Panc1 (cell line): ENCODE measurements at regions not wholly inside any gene's neighbourhood (a gene's known extent, or its start where the extent isn't known, plus 50 kb on each side); places are given as distances from the start of the nearest gene placed in this dataset.

Source experiments
- ATAC-seq: fragments of 200-7000 bp; cut with Tn5 transposase; 2 replicates; pipeline ENCODE4 v1.9.1; 2020; ENCODE audit warnings: mild to moderate bottlenecking, moderate library complexity
- BruUV-seq: library from RNA; stranded (reverse); fragments of 400-500 nt; replicated peaks from 2 replicates; lab custom pipeline; 2021; lab: Mats Ljungman, UMichigan
- CTCF ChIA-PET: fragments of 300-600 bp; sonication (Branson Sonifier 250); formaldehyde crosslinking; loops from one replicate; lab custom pipeline; 2022; ENCODE audit warnings: antibody characterized with exemption; lab: Charles Lee
- POLR2A ChIA-PET: fragments of 300-600 bp; sonication (Branson Sonifier 250); formaldehyde crosslinking; loops from one replicate; lab custom pipeline; 2022; ENCODE audit warnings: antibody characterized with exemption; lab: Charles Lee
- DNase-seq: peaks from one replicate; pipeline ENCODE4 v3.0.0-alpha.2; 2010; ENCODE audit warnings: low read depth, low spot score
- H3K27ac ChIP-seq: 2 replicates; pipeline ENCODE4 v1.5.1; 2011; ENCODE audit warnings: mild to moderate bottlenecking, low read length, inconsistent platforms
- H3K27me3 ChIP-seq: fragments of 200-500 bp; sonication (Bioruptor generic); 2 replicates; pipeline ENCODE4 v1.6.0; 2014; ENCODE audit warnings: low read length, inconsistent platforms; ENCODE audit not compliant: control insufficient read depth, insufficient read depth
- H3K36me3 ChIP-seq: fragments of 200-500 bp; sonication (Bioruptor generic); 2 replicates; pipeline ENCODE4 v1.5.1; 2014; ENCODE audit warnings: inconsistent platforms, mild to moderate bottlenecking, low read length, moderate library complexity; ENCODE audit not compliant: control insufficient read depth, insufficient read depth
- H3K4me1 ChIP-seq: 2 replicates; pipeline ENCODE4 v1.5.1; 2011; ENCODE audit warnings: inconsistent platforms, mild to moderate bottlenecking, low read length, moderate library complexity; ENCODE audit not compliant: control insufficient read depth, insufficient read depth
- H3K4me3 ChIP-seq, 2 experiments: 2 replicates each; pipeline ENCODE4 v1.5.1; 2011 to 2012; ENCODE audit warnings: low read depth in 2 of 2, low read length in 2 of 2, mild to moderate bottlenecking in 2 of 2, inconsistent platforms in 1 of 2, moderate library complexity in 1 of 2
- H3K9me3 ChIP-seq: fragments of 200-500 bp; sonication (Bioruptor generic); 2 replicates; pipeline ENCODE4 v1.5.1; 2014; ENCODE audit warnings: low read depth, mild to moderate bottlenecking, inconsistent platforms, low read length, moderate library complexity; ENCODE audit not compliant: control insufficient read depth, insufficient read depth
- POLR2AphosphoS5 ChIP-seq: IDR thresholded peaks from 2 replicates; pipeline ENCODE4 v1.6.1; 2012; ENCODE audit warnings: mild to moderate bottlenecking, low read depth, low read length, moderate library complexity
- REST ChIP-seq, 2 experiments: IDR thresholded peaks; 2 replicates each; pipeline ENCODE4 v1.6.1; 2011 to 2012; ENCODE audit warnings: low read depth in 2 of 2, control low read depth in 1 of 2, low read length in 1 of 2, mild to moderate bottlenecking in 1 of 2, moderate library complexity in 1 of 2; ENCODE audit not compliant: insufficient read depth in 1 of 2
- SIN3A ChIP-seq: IDR thresholded peaks from 2 replicates; pipeline ENCODE4 v1.6.1; 2012; ENCODE audit warnings: low read depth, mild to moderate bottlenecking, low read length, moderate library complexity, borderline replicate concordance; ENCODE audit not compliant: insufficient read depth
- TCF7L2 ChIP-seq: IDR thresholded peaks from 2 replicates; pipeline ENCODE4 v1.6.1; 2011; ENCODE audit warnings: mild to moderate bottlenecking, low read depth, low read length, inconsistent platforms
- in situ Hi-C: cut with HindIII; loops from 2 replicates; pipeline ENCODE4 v1.10.0; 2016; ENCODE audit warnings: low sequenced_read_pairs, low pct_unique_long_range_greater_than_20kb
- intact Hi-C: fragments of 100-400 bp; cut with micrococcal nuclease; formaldehyde crosslinking; loops from one replicate; pipeline ENCODE4 v1.10.0; 2022; ENCODE audit not compliant: unreplicated experiment
- TF ChIP-seq, protein P1 (sequence below): fragments of 450-650 bp; IDR thresholded peaks from 2 replicates; pipeline ENCODE4 v1.5.1; 2017; ENCODE audit warnings: mild to moderate bottlenecking

GRCh38 chr18:65288908-65289307 lies 461.9 kb upstream of the CDH7 start:
- DNase-seq (no peak), ATAC-seq (no peak)
- no peak overlapping the region for H3K27ac ChIP-seq
- CTCF ChIA-PET, result no interaction called here
- H3K36me3 ChIP-seq, result no peaks in the 10 kb centered on the region
- no peaks in the 10 kb centered on the region for H3K4me1 ChIP-seq
- H3K4me3 ChIP-seq, result no peak overlapping the region
- no peak for TF ChIP-seq REST (IDR thresholded peaks at IDR 0.05; ENCODE audit: insufficient read depth in 1 of 2, low read depth in 2 of 2, low read length in 1 of 2)
- TF ChIP-seq TCF7L2, result no peak
- TF ChIP-seq, protein P1, sequence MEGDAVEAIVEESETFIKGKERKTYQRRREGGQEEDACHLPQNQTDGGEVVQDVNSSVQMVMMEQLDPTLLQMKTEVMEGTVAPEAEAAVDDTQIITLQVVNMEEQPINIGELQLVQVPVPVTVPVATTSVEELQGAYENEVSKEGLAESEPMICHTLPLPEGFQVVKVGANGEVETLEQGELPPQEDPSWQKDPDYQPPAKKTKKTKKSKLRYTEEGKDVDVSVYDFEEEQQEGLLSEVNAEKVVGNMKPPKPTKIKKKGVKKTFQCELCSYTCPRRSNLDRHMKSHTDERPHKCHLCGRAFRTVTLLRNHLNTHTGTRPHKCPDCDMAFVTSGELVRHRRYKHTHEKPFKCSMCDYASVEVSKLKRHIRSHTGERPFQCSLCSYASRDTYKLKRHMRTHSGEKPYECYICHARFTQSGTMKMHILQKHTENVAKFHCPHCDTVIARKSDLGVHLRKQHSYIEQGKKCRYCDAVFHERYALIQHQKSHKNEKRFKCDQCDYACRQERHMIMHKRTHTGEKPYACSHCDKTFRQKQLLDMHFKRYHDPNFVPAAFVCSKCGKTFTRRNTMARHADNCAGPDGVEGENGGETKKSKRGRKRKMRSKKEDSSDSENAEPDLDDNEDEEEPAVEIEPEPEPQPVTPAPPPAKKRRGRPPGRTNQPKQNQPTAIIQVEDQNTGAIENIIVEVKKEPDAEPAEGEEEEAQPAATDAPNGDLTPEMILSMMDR, result no peak
- no peak for TF ChIP-seq SIN3A
- no peak for TF ChIP-seq POLR2AphosphoS5
- no peaks in the 10 kb centered on the region for H3K27me3 ChIP-seq
- intact Hi-C loops (no loop called here), in situ Hi-C loops (no loop called here)
- POLR2A ChIA-PET, result no interaction called here
- BruUV-seq, result no TSS peak
- no peaks in the 10 kb centered on the region for H3K9me3 ChIP-seq

DNA sequence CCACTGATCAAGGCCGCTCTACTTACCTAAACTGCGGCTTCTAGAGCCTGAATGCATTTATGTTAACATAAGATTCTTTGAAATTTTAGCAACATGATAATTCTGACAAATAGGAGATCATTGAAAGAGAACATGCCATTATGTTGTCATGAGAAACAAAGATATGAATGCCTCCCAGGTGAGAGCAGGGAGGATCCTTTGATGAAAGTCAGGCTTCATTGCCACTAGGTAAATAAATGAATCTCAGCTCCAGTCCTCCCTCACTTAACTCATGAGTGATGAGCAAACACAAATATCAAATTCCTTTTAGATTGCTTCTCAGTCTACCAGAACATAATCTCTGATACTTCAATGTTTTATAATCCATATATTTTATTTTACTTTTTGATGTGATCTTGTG lies 463.2 kb upstream of the CDH7 start:
- Histone ChIP-seq H3K27ac (no peak overlapping the region), H3K4me1 (no peaks in the 10 kb centered on the region), H3K36me3 (no peaks in the 10 kb centered on the region), H3K4me3 (no peak overlapping the region), H3K27me3 (no peaks in the 10 kb centered on the region), H3K9me3 (no peaks in the 10 kb centered on the region)
- ATAC-seq (no peak), DNase-seq (no peak)
- CTCF ChIA-PET, result no interaction called here
- BruUV-seq, result no TSS peak
- intact Hi-C loops, result no loop called here
- in situ Hi-C loops, result no loop called here
- POLR2A ChIA-PET, result no interaction called here
- TF ChIP-seq POLR2AphosphoS5 (no peak), SIN3A (no peak), REST (IDR thresholded peaks at IDR 0.05; ENCODE audit: insufficient read depth in 1 of 2, low read depth in 2 of 2, low read length in 1 of 2) (no peak), TCF7L2 (no peak)
